Sigmoid colon (tissue), 6 donors: ENCODE measurements at regions not wholly inside any gene's neighbourhood (a gene's known extent, or its start where the extent isn't known, plus 50 kb on each side); places are given as distances from the start of the nearest gene placed in this dataset.

Experiments used
- DNase-seq: peaks from one replicate; pipeline ENCODE4 v3.0.0-alpha.2; 2019
- H3K27ac ChIP-seq, 4 donors: fragments of 200-600 bp; sonication (generic); one replicate each; pipeline ENCODE4 v1.5.1; 2016 to 2019; ENCODE audit warnings: mild to moderate bottlenecking in 1 of 4
- H3K27me3 ChIP-seq, 3 donors: fragments of 200-600 bp; sonication (generic); one replicate each; pipeline ENCODE4 v1.5.1; 2019; ENCODE audit warnings: mild to moderate bottlenecking in 1 of 3
- H3K36me3 ChIP-seq, 4 donors: fragments of 200-600 bp; sonication (generic); one replicate each; pipeline ENCODE4 v1.5.1; 2016 to 2019
- H3K4me1 ChIP-seq, 4 donors: fragments of 200-600 bp; sonication (generic); one replicate each; pipeline ENCODE4 v1.5.1; 2017 to 2019
- H3K4me3 ChIP-seq, 4 donors: fragments of 200-600 bp; sonication (generic); one replicate each; pipeline ENCODE4 v1.5.1; 2017 to 2019; ENCODE audit warnings: mild to moderate bottlenecking in 2 of 4, moderate library complexity in 1 of 4
- H3K9me3 ChIP-seq, 4 donors: fragments of 200-600 bp in 3 of 4; sonication (generic) in 3 of 4; one replicate each; pipeline versions ENCODE4 v1.5.1 to v1.6.1; 2013 to 2019
- EP300 ChIP-seq, 4 donors: sonication (generic); formaldehyde crosslinking; IDR thresholded peaks; one replicate each; pipeline ENCODE4 v1.6.1; 2017; ENCODE audit warnings: antibody characterized with exemption in 4 of 4
- POLR2A ChIP-seq, 2 donors: fragments of 450-650 bp; IDR thresholded peaks; one replicate each; pipeline ENCODE4 v1.6.1; 2016; ENCODE audit warnings: antibody characterized with exemption in 2 of 2, mild to moderate bottlenecking in 2 of 2, moderate library complexity in 2 of 2
- POLR2AphosphoS5 ChIP-seq, 4 donors: sonication (generic); formaldehyde crosslinking; IDR thresholded peaks; one replicate each; pipeline ENCODE4 v1.6.1; 2017; ENCODE audit warnings: antibody characterized with exemption in 4 of 4
- WGBS, 2 donors: extraction: QIAGEN DNeasy Blood & Tissue Kit; methylation state at CpG; one replicate each; pipeline ENCODE4 v1.1.7; 2013; 5-methylcytosine and 5-hydroxymethylcytosine counted together
- intact Hi-C: fragments of 100-400 bp; cut with DNase I; formaldehyde crosslinking; loops from one replicate; pipeline ENCODE4 v1.15.1; 2023
- TF ChIP-seq, protein P1 (sequence below), 4 experiments: fragments of 450-650 bp in 3 of 4; fragments of 200-600 bp in 1 of 4; IDR thresholded peaks; one replicate each; pipeline ENCODE4 v1.5.1; 2016 to 2019; ENCODE audit warnings: antibody characterized with exemption in 4 of 4, mild to moderate bottlenecking in 3 of 4, moderate library complexity in 2 of 4
- donor health status: healthy with polysubstance abuse.
- donor health status: healthy.

- Histone ChIP-seq H3K4me3 (no peak overlapping the region), H3K27me3 (no peaks in the 10 kb centered on the region)
- WGBS, 2 donors = 61 to 80% methylated on average over 3 of the region's 3 CpGs
Measured at GRCh38 chr4:57435300-57435699, 325.1 kb upstream of the IGFBP7 start.

GRCh38 chr4:57430726-57431125 lies 320.5 kb upstream of the IGFBP7 start:
- H3K36me3 ChIP-seq = no peaks in the 10 kb centered on the region
- no peak for DNase-seq
- TF ChIP-seq POLR2A (IDR thresholded peaks at IDR 0.05) (no peak), POLR2AphosphoS5 (IDR thresholded peaks at IDR 0.05) (no peak)
- TF ChIP-seq, protein P1, sequence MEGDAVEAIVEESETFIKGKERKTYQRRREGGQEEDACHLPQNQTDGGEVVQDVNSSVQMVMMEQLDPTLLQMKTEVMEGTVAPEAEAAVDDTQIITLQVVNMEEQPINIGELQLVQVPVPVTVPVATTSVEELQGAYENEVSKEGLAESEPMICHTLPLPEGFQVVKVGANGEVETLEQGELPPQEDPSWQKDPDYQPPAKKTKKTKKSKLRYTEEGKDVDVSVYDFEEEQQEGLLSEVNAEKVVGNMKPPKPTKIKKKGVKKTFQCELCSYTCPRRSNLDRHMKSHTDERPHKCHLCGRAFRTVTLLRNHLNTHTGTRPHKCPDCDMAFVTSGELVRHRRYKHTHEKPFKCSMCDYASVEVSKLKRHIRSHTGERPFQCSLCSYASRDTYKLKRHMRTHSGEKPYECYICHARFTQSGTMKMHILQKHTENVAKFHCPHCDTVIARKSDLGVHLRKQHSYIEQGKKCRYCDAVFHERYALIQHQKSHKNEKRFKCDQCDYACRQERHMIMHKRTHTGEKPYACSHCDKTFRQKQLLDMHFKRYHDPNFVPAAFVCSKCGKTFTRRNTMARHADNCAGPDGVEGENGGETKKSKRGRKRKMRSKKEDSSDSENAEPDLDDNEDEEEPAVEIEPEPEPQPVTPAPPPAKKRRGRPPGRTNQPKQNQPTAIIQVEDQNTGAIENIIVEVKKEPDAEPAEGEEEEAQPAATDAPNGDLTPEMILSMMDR (IDR thresholded peaks at IDR 0.05) = no peak
- H3K27me3 ChIP-seq = no peaks in the 10 kb centered on the region
- H3K9me3 ChIP-seq = no peaks in the 10 kb centered on the region
- no peak overlapping the region for H3K27ac ChIP-seq
- H3K4me3 ChIP-seq = no peak overlapping the region
- intact Hi-C loops = no loop called here
- H3K4me1 ChIP-seq = no peaks in the 10 kb centered on the region
- WGBS, 2 donors = 20 to 58% methylated on average over 2 of the region's 2 CpGs

More at GRCh38 chr4:57435300-57435699, 325.1 kb upstream of the IGFBP7 start:
- intact Hi-C loops = no loop called here
- Histone ChIP-seq H3K36me3 (no peaks in the 10 kb centered on the region), H3K4me1 (no peaks in the 10 kb centered on the region), H3K9me3 (no peaks in the 10 kb centered on the region), H3K27ac (no peak overlapping the region)
- TF ChIP-seq POLR2AphosphoS5 (IDR thresholded peaks at IDR 0.05) = no peak
- TF ChIP-seq POLR2A (IDR thresholded peaks at IDR 0.05) = no peak
- TF ChIP-seq, protein P1 (IDR thresholded peaks at IDR 0.05) = no peak
- no peak for TF ChIP-seq EP300 (IDR thresholded peaks at IDR 0.05)
- DNase-seq = no peak

- TF ChIP-seq POLR2A (IDR thresholded peaks at IDR 0.05) = no peak
- TF ChIP-seq, protein P1 (IDR thresholded peaks at IDR 0.05) = peak; percentile 19 to 56 (median 53)
- no peak overlapping the region for H3K27ac ChIP-seq
- no peaks in the 10 kb centered on the region for H3K36me3 ChIP-seq
- H3K4me1 ChIP-seq = no peaks in the 10 kb centered on the region
- 8 to 10% methylated on average over 11 of the region's 11 CpGs for WGBS, 2 donors
- intact Hi-C loops = loop anchor here (5.0 kb wide), 1 partner anchor 265 kb away; no protein-coding TSS in a partner anchor
- no peak for DNase-seq
- H3K27me3 ChIP-seq = no peaks in the 10 kb centered on the region
- H3K9me3 ChIP-seq = no peaks in the 10 kb centered on the region
- H3K4me3 ChIP-seq = no peak overlapping the region
Measured at GRCh38 chr4:57426779-57427395, 316.7 kb upstream of the IGFBP7 start.

GRCh38 chr4:57425610-57426009 lies 315.4 kb upstream of the IGFBP7 start:
- intact Hi-C loops = loop anchor here (5.0 kb wide), 1 partner anchor 263 kb away; no protein-coding TSS in a partner anchor
- no peak for DNase-seq
- TF ChIP-seq POLR2AphosphoS5 (IDR thresholded peaks at IDR 0.05) (no peak), EP300 (IDR thresholded peaks at IDR 0.05) (no peak), POLR2A (IDR thresholded peaks at IDR 0.05) (no peak)
- TF ChIP-seq, protein P1 (IDR thresholded peaks at IDR 0.05) = no peak
- H3K36me3 ChIP-seq = no peaks in the 10 kb centered on the region
- H3K4me1 ChIP-seq = no peaks in the 10 kb centered on the region
- H3K27ac ChIP-seq = no peak overlapping the region
- no peaks in the 10 kb centered on the region for H3K27me3 ChIP-seq
- H3K4me3 ChIP-seq = no peak overlapping the region
- no peaks in the 10 kb centered on the region for H3K9me3 ChIP-seq
- 80 to 89% methylated on average over 1 of the region's 1 CpG for WGBS, 2 donors
